A673 (cell line): ENCODE measurements at regions not wholly inside any gene's neighbourhood (a gene's known extent, or its start where the extent isn't known, plus 50 kb on each side); places are given as distances from the start of the nearest gene placed in this dataset.

Source experiments
- BruUV-seq: library from RNA; stranded (reverse); fragments of 400-500 nt; replicated peaks from 2 replicates; lab custom pipeline; 2021; lab: Mats Ljungman, UMichigan
- CTCF ChIA-PET: fragments of 300-600 bp; sonication (Branson Sonifier 250); formaldehyde crosslinking; loops from one replicate; lab custom pipeline; 2022; ENCODE audit warnings: antibody characterized with exemption; lab: Charles Lee
- POLR2A ChIA-PET: fragments of 300-600 bp; sonication (Branson Sonifier 250); formaldehyde crosslinking; loops from one replicate; lab custom pipeline; 2022; ENCODE audit warnings: antibody characterized with exemption; ENCODE audit not compliant: low non-redundant PET; lab: Charles Lee
- DNase-seq: peaks from one replicate; pipeline ENCODE4 v3.0.0-alpha.2; 2015; ENCODE audit warnings: low spot score
- H3K27ac ChIP-seq: fragments of 200-600 bp; sonication (generic); 2 replicates; pipeline ENCODE4 v1.5.1; 2016; ENCODE audit warnings: mixed run types, low read depth, mild to moderate bottlenecking, mixed read lengths, antibody characterized with exemption, low read length; ENCODE audit not compliant: poor library complexity, severe bottlenecking
- H3K27me3 ChIP-seq: fragments of 200-600 bp; sonication (generic); replicated peaks from 2 replicates; pipeline ENCODE4 v1.6.1; 2017; ENCODE audit warnings: mixed run types, low read depth, mild to moderate bottlenecking, mixed read lengths, antibody characterized with exemption, low read length; ENCODE audit not compliant: insufficient read depth, poor library complexity
- H3K36me3 ChIP-seq: fragments of 200-600 bp; sonication (generic); 2 replicates; pipeline ENCODE4 v1.6.1; 2016; ENCODE audit warnings: mixed run types, mild to moderate bottlenecking, mixed read lengths, antibody characterized with exemption, low read length; ENCODE audit not compliant: insufficient read depth, poor library complexity, severe bottlenecking
- H3K4me1 ChIP-seq: fragments of 200-600 bp; sonication (generic); 2 replicates; pipeline ENCODE4 v1.6.1; 2017; ENCODE audit warnings: mixed run types, mild to moderate bottlenecking, mixed read lengths, antibody characterized with exemption, low read length; ENCODE audit not compliant: insufficient read depth, poor library complexity, severe bottlenecking
- H3K4me3 ChIP-seq: fragments of 200-600 bp; sonication (generic); 2 replicates; pipeline ENCODE4 v1.5.1; 2016; ENCODE audit warnings: low read depth, mixed run types, mild to moderate bottlenecking, mixed read lengths, low read length; ENCODE audit not compliant: poor library complexity, severe bottlenecking
- H3K9me3 ChIP-seq: fragments of 200-600 bp; sonication (generic); 2 replicates; pipeline ENCODE4 v1.6.1; 2016; ENCODE audit warnings: mixed run types, low read depth, mild to moderate bottlenecking, mixed read lengths, antibody characterized with exemption, low read length; ENCODE audit not compliant: poor library complexity, severe bottlenecking
- EZH2 ChIP-seq: fragments of 200-600 bp; sonication (generic); IDR thresholded peaks from 2 replicates; pipeline ENCODE4 v1.6.1; 2017; ENCODE audit warnings: borderline replicate concordance, low read depth, mild to moderate bottlenecking, mixed read lengths, antibody characterized with exemption, low read length; ENCODE audit not compliant: poor library complexity, severe bottlenecking
- intact Hi-C: fragments of 100-400 bp; cut with micrococcal nuclease; formaldehyde crosslinking; loops from one replicate; pipeline ENCODE4 v1.10.0; 2022; ENCODE audit not compliant: unreplicated experiment
- TF ChIP-seq, protein P1 (sequence below): fragments of 300-800, 200-600 bp; sonication (generic); conservative IDR thresholded peaks from 2 replicates; pipeline ENCODE4 v1.5.1; 2017; ENCODE audit warnings: low read depth, mild to moderate bottlenecking, antibody characterized with exemption, low read length, moderate library complexity, mixed read lengths

DNA sequence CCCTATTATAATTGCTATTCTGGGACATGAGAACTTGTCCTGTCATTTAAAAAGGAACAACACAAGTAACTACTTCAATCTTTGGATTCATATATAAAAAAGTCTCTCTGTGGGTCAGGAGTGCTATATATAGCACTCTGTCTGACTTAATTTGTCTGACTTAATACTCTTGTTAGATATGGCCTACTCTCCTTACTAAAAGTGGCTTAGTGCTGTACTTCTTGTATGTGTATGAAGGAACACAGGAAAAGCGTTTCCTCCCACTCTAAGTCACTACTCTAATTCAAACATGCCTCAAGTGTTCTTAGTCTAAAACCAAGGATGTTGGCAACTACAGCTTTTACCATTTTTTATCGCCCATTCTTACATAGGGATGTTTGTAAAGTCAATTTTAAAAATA lies 255.2 kb upstream of the ROBO1 start:
- Histone ChIP-seq H3K4me1 (peaks cover 5% of the 10 kb centered on the region), H3K36me3 (no peaks in the 10 kb centered on the region), H3K27me3 (no peaks in the 10 kb centered on the region), H3K4me3 (no peak overlapping the region), H3K9me3 (no peaks in the 10 kb centered on the region), H3K27ac (no peak overlapping the region)
- CTCF ChIA-PET, result no interaction called here
- no peak for TF ChIP-seq EZH2
- TF ChIP-seq, protein P1, sequence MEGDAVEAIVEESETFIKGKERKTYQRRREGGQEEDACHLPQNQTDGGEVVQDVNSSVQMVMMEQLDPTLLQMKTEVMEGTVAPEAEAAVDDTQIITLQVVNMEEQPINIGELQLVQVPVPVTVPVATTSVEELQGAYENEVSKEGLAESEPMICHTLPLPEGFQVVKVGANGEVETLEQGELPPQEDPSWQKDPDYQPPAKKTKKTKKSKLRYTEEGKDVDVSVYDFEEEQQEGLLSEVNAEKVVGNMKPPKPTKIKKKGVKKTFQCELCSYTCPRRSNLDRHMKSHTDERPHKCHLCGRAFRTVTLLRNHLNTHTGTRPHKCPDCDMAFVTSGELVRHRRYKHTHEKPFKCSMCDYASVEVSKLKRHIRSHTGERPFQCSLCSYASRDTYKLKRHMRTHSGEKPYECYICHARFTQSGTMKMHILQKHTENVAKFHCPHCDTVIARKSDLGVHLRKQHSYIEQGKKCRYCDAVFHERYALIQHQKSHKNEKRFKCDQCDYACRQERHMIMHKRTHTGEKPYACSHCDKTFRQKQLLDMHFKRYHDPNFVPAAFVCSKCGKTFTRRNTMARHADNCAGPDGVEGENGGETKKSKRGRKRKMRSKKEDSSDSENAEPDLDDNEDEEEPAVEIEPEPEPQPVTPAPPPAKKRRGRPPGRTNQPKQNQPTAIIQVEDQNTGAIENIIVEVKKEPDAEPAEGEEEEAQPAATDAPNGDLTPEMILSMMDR, result no peak
- intact Hi-C loops, result no loop called here
- POLR2A ChIA-PET, result no interaction called here
- no TSS peak for BruUV-seq
- DNase-seq, result no peak

DNA sequence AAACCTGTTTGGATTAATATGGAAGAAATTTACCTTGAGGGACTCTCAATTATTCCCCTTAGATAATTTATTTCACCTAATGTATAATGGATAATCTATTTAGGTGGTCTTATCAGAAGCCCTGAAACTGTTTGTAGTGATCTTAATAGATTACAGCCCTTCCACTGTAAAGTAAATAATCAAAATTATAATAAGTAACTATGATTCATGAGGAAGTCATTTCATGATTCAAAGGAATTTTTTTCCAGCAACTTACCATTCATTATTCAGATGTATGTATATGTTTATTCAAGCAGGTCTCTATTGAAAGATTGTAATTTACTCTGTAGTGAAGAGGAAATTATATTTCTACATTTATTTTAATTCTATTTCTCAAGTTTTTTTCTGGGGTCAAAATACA lies 250.6 kb upstream of the ROBO1 start:
- H3K4me1 ChIP-seq, result peaks cover 16% of the 10 kb centered on the region
- no peaks in the 10 kb centered on the region for H3K36me3 ChIP-seq
- H3K27ac ChIP-seq, result no peak overlapping the region
- ChIA-PET POLR2A (no interaction called here), CTCF (no interaction called here)
- H3K27me3 ChIP-seq, result no peaks in the 10 kb centered on the region
- no peaks in the 10 kb centered on the region for H3K9me3 ChIP-seq
- BruUV-seq, result no TSS peak
- no peak overlapping the region for H3K4me3 ChIP-seq
- intact Hi-C loops, result no loop called here
- no peak for DNase-seq
- TF ChIP-seq, protein P1, result no peak
- TF ChIP-seq EZH2, result no peak

GRCh38 chr3:80017369-80017768 lies 249.6 kb upstream of the ROBO1 start:
- H3K27ac ChIP-seq, result peak overlapping the region; percentile 14
- TF ChIP-seq, protein P1, result no peak
- TF ChIP-seq EZH2, result no peak
- no peak overlapping the region for H3K4me3 ChIP-seq
- DNase-seq, result peak; percentile 67
- peaks cover 16% of the 10 kb centered on the region for H3K4me1 ChIP-seq
- no peaks in the 10 kb centered on the region for H3K9me3 ChIP-seq
- POLR2A ChIA-PET, result no interaction called here
- intact Hi-C loops, result no loop called here
- CTCF ChIA-PET, result no interaction called here
- BruUV-seq, result no TSS peak
- no peaks in the 10 kb centered on the region for H3K27me3 ChIP-seq
- no peaks in the 10 kb centered on the region for H3K36me3 ChIP-seq
